ENCODE measurements at regions not wholly inside any gene's neighbourhood (a gene's known extent, or its start where the extent isn't known, plus 50 kb on each side); places are given as distances from the start of the nearest gene placed in this dataset.

- TF ChIP-seq POLR2A (IDR thresholded peaks at IDR 0.05) (no peak), CTCF (IDR thresholded peaks at IDR 0.05) (no peak)
Observed at GRCh38 chr4:186345184-186345583, 79.2 kb downstream of the F11 start.

Measured in adrenal gland (tissue), 5 donors.